CD14-positive monocyte (primary cell): ENCODE measurements at regions not wholly inside any gene's neighbourhood (a gene's known extent, or its start where the extent isn't known, plus 50 kb on each side); places are given as distances from the start of the nearest gene placed in this dataset.

ENCODE experiments used
- DNase-seq, 3 donors: peaks; one replicate each; pipeline ENCODE4 v3.0.0-alpha.2; 2011 to 2022
- H2AFZ ChIP-seq: 2 replicates; pipeline ENCODE4 v1.6.0; 2012; ENCODE audit warnings: mild to moderate bottlenecking, low read depth, low read length, inconsistent platforms; ENCODE audit not compliant: insufficient read depth, poor library complexity, severe bottlenecking
- H3K27ac ChIP-seq, 2 donors: 1 replicate in 1 of 2; 2 replicates in 1 of 2; pipeline ENCODE4 v1.5.1; 2012 to 2013; ENCODE audit warnings: low read length in 2 of 2, control low read depth in 1 of 2, inconsistent platforms in 1 of 2, low read depth in 1 of 2, mild to moderate bottlenecking in 1 of 2
- H3K27me3 ChIP-seq, 2 donors: one replicate each; pipeline versions ENCODE4 v1.6.0 to v1.6.1; 2011 to 2013; ENCODE audit warnings: low read length in 2 of 2; ENCODE audit not compliant: control insufficient read depth in 2 of 2, insufficient read depth in 2 of 2
- H3K36me3 ChIP-seq, 2 donors: replicated peaks in 1 of 2; 1 replicate in 1 of 2; 2 replicates in 1 of 2; pipeline versions ENCODE4 v1.5.1 to v1.6.1; 2012 to 2013; ENCODE audit warnings: low read length in 2 of 2, control low read depth in 1 of 2, inconsistent platforms in 1 of 2, mild to moderate bottlenecking in 1 of 2; ENCODE audit not compliant: insufficient read depth in 2 of 2, control insufficient read depth in 1 of 2
- H3K4me1 ChIP-seq, 2 donors: 1 replicate in 1 of 2; 2 replicates in 1 of 2; pipeline versions ENCODE4 v1.5.1 to v1.6.1; 2012 to 2013; ENCODE audit warnings: low read length in 2 of 2, control low read depth in 1 of 2, inconsistent platforms in 1 of 2, mild to moderate bottlenecking in 1 of 2, moderate library complexity in 1 of 2; ENCODE audit not compliant: insufficient read depth in 2 of 2, control insufficient read depth in 1 of 2
- H3K4me2 ChIP-seq: replicated peaks from 2 replicates; pipeline ENCODE3; 2012; ENCODE audit warnings: low read length, moderate library complexity, mild to moderate bottlenecking; ENCODE audit not compliant: poor library complexity, severe bottlenecking; ENCODE audit errors: extremely low read depth
- H3K4me3 ChIP-seq, 3 experiments: fragments of 200-600 bp in 1 of 3; sonication (generic) in 1 of 3; replicated peaks in 1 of 3; 1 replicate in 2 of 3; 2 replicates in 1 of 3; pipeline ENCODE4 v1.5.1; 2011 to 2013; ENCODE audit warnings: low read length in 3 of 3, mild to moderate bottlenecking in 3 of 3, control low read depth in 2 of 3, low read depth in 2 of 3, inconsistent platforms in 1 of 3, moderate library complexity in 1 of 3
- H3K79me2 ChIP-seq: 2 replicates; pipeline ENCODE4 v1.6.0; 2012; ENCODE audit warnings: mild to moderate bottlenecking, control low read depth, inconsistent platforms, low read length, moderate library complexity; ENCODE audit not compliant: insufficient read depth
- H3K9ac ChIP-seq: 2 replicates; pipeline ENCODE4 v1.6.0; 2017; ENCODE audit warnings: low read length, mild to moderate bottlenecking; ENCODE audit not compliant: insufficient read depth, poor library complexity, severe bottlenecking
- H3K9me3 ChIP-seq, 2 donors: replicated peaks in 1 of 2; 1 replicate in 1 of 2; 2 replicates in 1 of 2; pipeline versions ENCODE4 v1.5.1 to v1.6.1; 2012 to 2013; ENCODE audit warnings: low read length in 2 of 2, control low read depth in 1 of 2; ENCODE audit not compliant: control insufficient read depth in 1 of 2, insufficient read depth in 1 of 2
- H4K20me1 ChIP-seq: 2 replicates; pipeline ENCODE4 v1.6.0; 2012; ENCODE audit warnings: mild to moderate bottlenecking, low read length, control low read depth, moderate library complexity; ENCODE audit not compliant: insufficient read depth
- H3K27ac Mint-ChIP-seq, 7 donors: one replicate each; pipeline ENCODE4 v1.8.0; 2020; ENCODE audit warnings: mild to moderate bottlenecking in 7 of 7, mixed read lengths in 7 of 7, moderate library complexity in 6 of 7, inconsistent platforms in 2 of 7
- H3K27me3 Mint-ChIP-seq, 3 donors: one replicate each; pipeline ENCODE4 v1.8.0; 2021 to 2022; ENCODE audit warnings: low read depth in 3 of 3, mild to moderate bottlenecking in 3 of 3, mixed read lengths in 3 of 3, moderate library complexity in 3 of 3, inconsistent platforms in 1 of 3
- H3K36me3 Mint-ChIP-seq, 2 donors: one replicate each; pipeline ENCODE4 v1.8.0; 2020; ENCODE audit warnings: mixed read lengths in 2 of 2, inconsistent platforms in 1 of 2, mild to moderate bottlenecking in 1 of 2
- H3K4me1 Mint-ChIP-seq: one replicate; pipeline ENCODE4 v1.8.0; 2020; ENCODE audit warnings: mild to moderate bottlenecking, mixed read lengths
- H3K4me3 Mint-ChIP-seq, 2 donors: one replicate each; pipeline ENCODE4 v1.8.0; 2020; ENCODE audit warnings: mild to moderate bottlenecking in 2 of 2, mixed read lengths in 2 of 2, moderate library complexity in 1 of 2
- H3K9me3 Mint-ChIP-seq, 7 donors: one replicate each; pipeline ENCODE4 v1.8.0; 2020 to 2022; ENCODE audit warnings: mixed read lengths in 7 of 7, mild to moderate bottlenecking in 6 of 7, moderate library complexity in 6 of 7, inconsistent platforms in 2 of 7
- WGBS: methylation state at CpG from one replicate; pipeline ENCODE4 v1.1.5; 2013; ENCODE audit warnings: missing lambda C conversion rate; ENCODE audit not compliant: insufficient coverage; 5-methylcytosine and 5-hydroxymethylcytosine counted together
- intact Hi-C, 2 donors: fragments of 100-400 bp; cut with micrococcal nuclease; formaldehyde crosslinking; loops; one replicate each; pipeline versions ENCODE4 v1.15.0 to v1.15.1; 2023
- TF ChIP-seq, protein P1 (sequence below): fragments of 200-600 bp; IDR thresholded peaks from one replicate; pipeline ENCODE4 v1.8.0; 2022; ENCODE audit warnings: antibody characterized with exemption, mild to moderate bottlenecking

DNA sequence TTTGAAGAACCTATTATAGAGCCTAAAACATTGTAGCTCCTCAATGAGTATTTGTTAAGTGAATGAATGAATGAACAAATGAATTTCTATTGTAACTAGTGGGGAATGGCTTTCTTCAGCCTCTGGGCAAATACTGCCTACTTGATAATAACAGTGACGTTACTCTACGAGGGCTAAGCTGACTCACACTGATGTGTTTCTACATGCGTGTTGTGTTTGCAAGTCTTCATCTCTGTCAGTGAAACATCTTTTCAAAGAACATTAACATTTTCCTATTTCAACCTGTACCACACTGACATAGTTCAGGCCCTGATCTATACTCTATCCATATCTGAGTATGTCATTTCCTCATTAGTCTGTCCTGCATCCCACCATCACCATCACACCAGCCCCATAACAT is 319.9 kb upstream of the ACVR2A start:
- H3K36me3 ChIP-seq = no peaks in the 10 kb centered on the region
- H3K4me2 ChIP-seq = no peak overlapping the region
- no peak for DNase-seq
- Mint-ChIP-seq H3K27me3 (peaks cover 2 to 3% (median 3%) of the 10 kb centered on the region in 3 donors), H3K9me3 (peaks cover 0 to 9% (median 4%) of the 10 kb centered on the region in 7 donors), H3K4me1 (no peaks in the 10 kb centered on the region), H3K36me3 (no peaks in the 10 kb centered on the region), H3K27ac (peak overlapping the region in 1 of 7 donors; percentile 15), H3K4me3 (no peak overlapping the region)
- H3K79me2 ChIP-seq = no peaks in the 10 kb centered on the region
- H3K9me3 ChIP-seq = no peaks in the 10 kb centered on the region
- no peak overlapping the region for H3K9ac ChIP-seq
- no peaks in the 10 kb centered on the region for H3K27me3 ChIP-seq
- H3K27ac ChIP-seq = no peak overlapping the region
- TF ChIP-seq, protein P1, sequence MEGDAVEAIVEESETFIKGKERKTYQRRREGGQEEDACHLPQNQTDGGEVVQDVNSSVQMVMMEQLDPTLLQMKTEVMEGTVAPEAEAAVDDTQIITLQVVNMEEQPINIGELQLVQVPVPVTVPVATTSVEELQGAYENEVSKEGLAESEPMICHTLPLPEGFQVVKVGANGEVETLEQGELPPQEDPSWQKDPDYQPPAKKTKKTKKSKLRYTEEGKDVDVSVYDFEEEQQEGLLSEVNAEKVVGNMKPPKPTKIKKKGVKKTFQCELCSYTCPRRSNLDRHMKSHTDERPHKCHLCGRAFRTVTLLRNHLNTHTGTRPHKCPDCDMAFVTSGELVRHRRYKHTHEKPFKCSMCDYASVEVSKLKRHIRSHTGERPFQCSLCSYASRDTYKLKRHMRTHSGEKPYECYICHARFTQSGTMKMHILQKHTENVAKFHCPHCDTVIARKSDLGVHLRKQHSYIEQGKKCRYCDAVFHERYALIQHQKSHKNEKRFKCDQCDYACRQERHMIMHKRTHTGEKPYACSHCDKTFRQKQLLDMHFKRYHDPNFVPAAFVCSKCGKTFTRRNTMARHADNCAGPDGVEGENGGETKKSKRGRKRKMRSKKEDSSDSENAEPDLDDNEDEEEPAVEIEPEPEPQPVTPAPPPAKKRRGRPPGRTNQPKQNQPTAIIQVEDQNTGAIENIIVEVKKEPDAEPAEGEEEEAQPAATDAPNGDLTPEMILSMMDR = no peak
- H4K20me1 ChIP-seq = no peaks in the 10 kb centered on the region
- H3K4me1 ChIP-seq = no peaks in the 10 kb centered on the region
- no peak overlapping the region for H2AFZ ChIP-seq
- intact Hi-C loops = no loop called here
- H3K4me3 ChIP-seq = no peak overlapping the region
- WGBS = 89% methylated on average over 3 of the region's 3 CpGs

DNA sequence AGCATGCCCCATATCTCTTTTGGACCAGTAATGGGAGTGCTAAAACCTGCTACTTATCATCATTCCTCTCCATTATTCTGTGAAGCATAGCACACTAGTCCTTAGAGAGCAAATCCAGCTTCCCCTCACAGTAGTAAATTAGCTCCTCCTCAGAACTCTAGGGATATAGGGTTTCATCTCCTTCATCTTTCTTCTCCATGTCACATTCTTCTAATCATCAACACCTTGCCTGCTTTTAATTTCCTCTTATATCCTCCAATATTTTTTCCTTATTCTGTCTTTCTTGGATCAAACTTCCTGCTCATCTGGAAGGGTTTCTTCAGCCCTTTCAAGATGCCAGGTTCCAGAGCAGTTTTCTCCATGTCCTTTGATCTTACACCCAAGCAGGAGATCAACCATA is 321.4 kb upstream of the ACVR2A start:
- Histone ChIP-seq H3K27me3 (no peaks in the 10 kb centered on the region), H3K4me3 (no peak overlapping the region), H3K4me1 (no peaks in the 10 kb centered on the region), H3K9ac (no peak overlapping the region), H4K20me1 (no peaks in the 10 kb centered on the region), H2AFZ (no peak overlapping the region), H3K27ac (no peak overlapping the region), H3K9me3 (no peaks in the 10 kb centered on the region), H3K79me2 (no peaks in the 10 kb centered on the region), H3K36me3 (no peaks in the 10 kb centered on the region), H3K4me2 (no peak overlapping the region)
- no peak overlapping the region for H3K27ac Mint-ChIP-seq
- H3K9me3 Mint-ChIP-seq = peaks cover 0 to 10% (median 4%) of the 10 kb centered on the region in 7 donors
- no peak for DNase-seq
- intact Hi-C loops = no loop called here
- peaks cover 1 to 3% (median 2%) of the 10 kb centered on the region in 3 donors for H3K27me3 Mint-ChIP-seq
- TF ChIP-seq, protein P1 = no peak
- H3K36me3 Mint-ChIP-seq = no peaks in the 10 kb centered on the region
- no peak overlapping the region for H3K4me3 Mint-ChIP-seq
- H3K4me1 Mint-ChIP-seq = no peaks in the 10 kb centered on the region
